Stomach (tissue), 8 donors: ENCODE measurements at regions not wholly inside any gene's neighbourhood (a gene's known extent, or its start where the extent isn't known, plus 50 kb on each side); places are given as distances from the start of the nearest gene placed in this dataset.

Experiments
- DNase-seq, 2 donors: peaks; one replicate each; pipeline versions ENCODE4 v3.0.0 to v3.0.0-alpha.2; 2013 to 2019
- H3K27ac ChIP-seq, 5 donors: fragments of 200-600 bp in 4 of 5; sonication (generic) in 4 of 5; one replicate each; pipeline ENCODE4 v1.5.1; 2013 to 2019; ENCODE audit warnings: mild to moderate bottlenecking in 1 of 5, moderate library complexity in 1 of 5
- H3K27me3 ChIP-seq, 3 donors: fragments of 200-600 bp; sonication (generic); one replicate each; pipeline ENCODE4 v1.5.1; 2017 to 2019; ENCODE audit warnings: mixed run types in 1 of 3
- H3K36me3 ChIP-seq, 4 donors: fragments of 200-600 bp; sonication (generic); 1 replicate in 3 of 4; 2 replicates in 1 of 4; pipeline ENCODE4 v1.5.1; 2016 to 2019
- H3K4me1 ChIP-seq, 4 donors: fragments of 200-600 bp; sonication (generic); one replicate each; pipeline ENCODE4 v1.5.1; 2016 to 2019
- H3K4me3 ChIP-seq, 4 donors: fragments of 200-600 bp; sonication (generic) in 3 of 4; one replicate each; pipeline ENCODE4 v1.5.1; 2016 to 2019; ENCODE audit warnings: mild to moderate bottlenecking in 1 of 4
- H3K9me3 ChIP-seq, 4 donors: fragments of 200-600 bp; sonication (generic); one replicate each; pipeline ENCODE4 v1.5.1; 2016 to 2019
- CTCF ChIP-seq, 7 experiments: fragments of 450-650 bp in 4 of 7; fragments of 200-600 bp in 3 of 7; sonication (generic) in 3 of 7; IDR thresholded peaks; one replicate each; pipeline ENCODE4 v1.5.1; 2016 to 2019; ENCODE audit warnings: antibody characterized with exemption in 7 of 7, control low read depth in 2 of 7, mild to moderate bottlenecking in 1 of 7
- EP300 ChIP-seq: sonication (generic); formaldehyde crosslinking; IDR thresholded peaks from one replicate; pipeline ENCODE4 v1.6.1; 2017; ENCODE audit warnings: antibody characterized with exemption
- POLR2A ChIP-seq, 4 donors: fragments of 450-650 bp; IDR thresholded peaks; one replicate each; pipeline ENCODE4 v1.6.1; 2016; ENCODE audit warnings: antibody characterized with exemption in 4 of 4, control low read depth in 2 of 4, mild to moderate bottlenecking in 1 of 4, moderate library complexity in 1 of 4
- POLR2AphosphoS5 ChIP-seq, 3 donors: sonication (generic); formaldehyde crosslinking; IDR thresholded peaks; one replicate each; pipeline ENCODE4 v1.6.1; 2016; ENCODE audit warnings: antibody characterized with exemption in 3 of 3
- WGBS, 5 donors: extraction: QIAGEN DNeasy Blood & Tissue Kit in 3 of 5; methylation state at CpG; one replicate each; pipeline versions ENCODE4 v1.1.5 to v1.1.7; 2013 to 2018; 5-methylcytosine and 5-hydroxymethylcytosine counted together
- intact Hi-C: fragments of 100-400 bp; cut with DNase I; formaldehyde crosslinking; loops from one replicate; pipeline ENCODE4 v1.15.1; 2023; ENCODE audit warnings: low total_unique reads
- donor health status: healthy with polysubstance abuse.
- donor health status: Bipolar disorder and iron deficiency.
- donor health status: healthy.

- no peaks in the 10 kb centered on the region for H3K4me1 ChIP-seq
- no peaks in the 10 kb centered on the region for H3K36me3 ChIP-seq
- no peaks in the 10 kb centered on the region for H3K9me3 ChIP-seq
- no peak for DNase-seq
- WGBS, 5 donors: 46 to 80% (median 63%) methylated on average over 1 of the region's 1 CpG
- TF ChIP-seq POLR2A (IDR thresholded peaks at IDR 0.05) (no peak), EP300 (no peak), POLR2AphosphoS5 (IDR thresholded peaks at IDR 0.05) (no peak), CTCF (IDR thresholded peaks at IDR 0.05) (no peak)
- no peak overlapping the region for H3K27ac ChIP-seq
- no peak overlapping the region for H3K4me3 ChIP-seq
- no peaks in the 10 kb centered on the region for H3K27me3 ChIP-seq
- intact Hi-C loops: no loop called here
Measured at GRCh38 chr7:159238541-159238940, 93.9 kb upstream of the VIPR2 start.

GRCh38 chr7:159237022-159237653 lies 92.5 kb upstream of the VIPR2 start:
- H3K9me3 ChIP-seq: no peaks in the 10 kb centered on the region
- H3K27me3 ChIP-seq: no peaks in the 10 kb centered on the region
- WGBS, 5 donors: 63 to 77% (median 74%) methylated on average over 11 to 13 of the region's 13 CpGs
- H3K4me3 ChIP-seq: no peak overlapping the region
- peak in 1 of 2 donors; percentile 45 for DNase-seq
- TF ChIP-seq POLR2A (IDR thresholded peaks at IDR 0.05) (no peak), CTCF (IDR thresholded peaks at IDR 0.05) (no peak), EP300 (no peak), POLR2AphosphoS5 (IDR thresholded peaks at IDR 0.05) (no peak)
- no peak overlapping the region for H3K27ac ChIP-seq
- no peaks in the 10 kb centered on the region for H3K36me3 ChIP-seq
- no peaks in the 10 kb centered on the region for H3K4me1 ChIP-seq
- intact Hi-C loops: no loop called here

DNA sequence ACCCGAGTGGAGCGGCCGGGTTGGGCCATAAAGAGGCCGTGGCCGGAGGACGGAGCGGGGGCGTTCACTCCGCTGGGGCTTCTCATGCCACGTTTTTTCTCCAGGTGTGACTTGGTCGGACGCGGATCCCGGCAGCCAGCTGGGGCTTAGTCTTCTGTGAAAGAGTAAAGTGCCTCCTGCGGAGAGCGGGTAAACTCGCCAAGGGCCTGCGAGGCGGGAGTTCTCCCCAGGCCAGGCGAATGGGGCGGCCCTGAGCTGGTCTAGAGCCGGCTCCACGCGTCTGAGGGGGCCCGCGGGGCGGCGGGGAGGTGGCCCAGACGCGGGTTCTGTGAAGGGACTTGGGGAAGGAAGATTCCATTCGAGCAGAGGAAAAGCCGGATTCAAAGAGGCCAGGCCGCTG lies 86.3 kb upstream of the VIPR2 start:
- 82 to 90% (median 87%) methylated on average over 33 of the region's 33 CpGs for WGBS, 5 donors
- intact Hi-C loops: no loop called here
- TF ChIP-seq CTCF (IDR thresholded peaks at IDR 0.05): no peak
- H3K36me3 ChIP-seq: no peaks in the 10 kb centered on the region
- no peak for DNase-seq
- no peaks in the 10 kb centered on the region for H3K27me3 ChIP-seq
- no peaks in the 10 kb centered on the region for H3K9me3 ChIP-seq
- peaks cover 0 to 15% (median 0%) of the 10 kb centered on the region in 4 donors for H3K4me1 ChIP-seq
- no peak overlapping the region for H3K4me3 ChIP-seq
- no peak overlapping the region for H3K27ac ChIP-seq

- Histone ChIP-seq H3K27ac (no peak overlapping the region), H3K9me3 (no peaks in the 10 kb centered on the region), H3K27me3 (no peaks in the 10 kb centered on the region), H3K4me1 (peaks cover 0 to 15% (median 0%) of the 10 kb centered on the region in 4 donors), H3K36me3 (no peaks in the 10 kb centered on the region), H3K4me3 (no peak overlapping the region)
- intact Hi-C loops: no loop called here
- TF ChIP-seq POLR2A (IDR thresholded peaks at IDR 0.05) (no peak), CTCF (IDR thresholded peaks at IDR 0.05) (no peak), EP300 (no peak)
- no peak for DNase-seq
- WGBS, 5 donors: 85 to 90% (median 89%) methylated on average over 13 of the region's 13 CpGs
Measured at GRCh38 chr7:159229683-159230475, 85.2 kb upstream of the VIPR2 start.
